GM18499 (cell line): ENCODE measurements at regions not wholly inside any gene's neighbourhood (a gene's known extent, or its start where the extent isn't known, plus 50 kb on each side); places are given as distances from the start of the nearest gene placed in this dataset.

Experiments used
- ATAC-seq: cut with Tn5 transposase; IDR thresholded peaks from one replicate; pipeline ENCODE4 v1.9.1; 2021; ENCODE audit warnings: moderate number of reproducible peaks; ENCODE audit not compliant: insufficient read depth, unreplicated experiment

GRCh38 chr10:108822026-108822425 lies 1101.3 kb downstream of the XPNPEP1 start:
- ATAC-seq, result no peak

- no peak for ATAC-seq
Measured at GRCh38 chr10:108819302-108819701, 1104.0 kb downstream of the XPNPEP1 start.

GRCh38 chr10:108817584-108817983 lies 1105.7 kb downstream of the XPNPEP1 start:
- no peak for ATAC-seq

- no peak for ATAC-seq
Measured at GRCh38 chr10:108817135-108817534, 1106.2 kb downstream of the XPNPEP1 start.

GRCh38 chr10:108812906-108813305 lies 1110.4 kb downstream of the XPNPEP1 start:
- no peak for ATAC-seq

- no peak for ATAC-seq
Measured at GRCh38 chr10:108812296-108812695, 1111.0 kb downstream of the XPNPEP1 start.

- no peak for ATAC-seq
Measured at GRCh38 chr10:108808228-108808627, 1115.1 kb downstream of the XPNPEP1 start.

- no peak for ATAC-seq
Measured at GRCh38 chr10:108801775-108802517, 1121.4 kb downstream of the XPNPEP1 start.

GRCh38 chr10:108801220-108801619 lies 1122.1 kb downstream of the XPNPEP1 start:
- no peak for ATAC-seq

GRCh38 chr10:108797573-108797972 lies 1125.7 kb downstream of the XPNPEP1 start:
- no peak for ATAC-seq

GRCh38 chr10:108791794-108792474 lies 1131.4 kb downstream of the XPNPEP1 start:
- ATAC-seq, result no peak

GRCh38 chr10:108791030-108791429 lies 1132.3 kb downstream of the XPNPEP1 start:
- ATAC-seq, result no peak

GRCh38 chr10:108789919-108790318 lies 1133.4 kb downstream of the XPNPEP1 start:
- peak; percentile 48 for ATAC-seq

GRCh38 chr10:108789336-108789735 lies 1134.0 kb downstream of the XPNPEP1 start:
- no peak for ATAC-seq

GRCh38 chr10:108788891-108789290 lies 1134.4 kb downstream of the XPNPEP1 start:
- ATAC-seq, result no peak

- no peak for ATAC-seq
Measured at GRCh38 chr10:108787932-108788331, 1135.4 kb downstream of the XPNPEP1 start.

- no peak for ATAC-seq
Measured at GRCh38 chr10:108785011-108785410, 1138.3 kb downstream of the XPNPEP1 start.

GRCh38 chr10:108784534-108784933 lies 1138.8 kb downstream of the XPNPEP1 start:
- no peak for ATAC-seq

GRCh38 chr10:108783897-108784296 lies 1139.4 kb downstream of the XPNPEP1 start:
- peak; percentile 80 for ATAC-seq

- no peak for ATAC-seq
Measured at GRCh38 chr10:108782411-108782810, 1140.9 kb downstream of the XPNPEP1 start.

GRCh38 chr10:108779501-108779900 lies 1143.8 kb downstream of the XPNPEP1 start:
- no peak for ATAC-seq
